DMS153 (cell line): ENCODE measurements at regions not wholly inside any gene's neighbourhood (a gene's known extent, or its start where the extent isn't known, plus 50 kb on each side); places are given as distances from the start of the nearest gene placed in this dataset.
A peak's percentile ranks its signal among the peaks of the same experiment; 100 is the strongest.

Source experiments
- DNase-seq: peaks from one replicate; lab custom pipeline; 2025; lab: John Stamatoyannopoulos, UW

DNA sequence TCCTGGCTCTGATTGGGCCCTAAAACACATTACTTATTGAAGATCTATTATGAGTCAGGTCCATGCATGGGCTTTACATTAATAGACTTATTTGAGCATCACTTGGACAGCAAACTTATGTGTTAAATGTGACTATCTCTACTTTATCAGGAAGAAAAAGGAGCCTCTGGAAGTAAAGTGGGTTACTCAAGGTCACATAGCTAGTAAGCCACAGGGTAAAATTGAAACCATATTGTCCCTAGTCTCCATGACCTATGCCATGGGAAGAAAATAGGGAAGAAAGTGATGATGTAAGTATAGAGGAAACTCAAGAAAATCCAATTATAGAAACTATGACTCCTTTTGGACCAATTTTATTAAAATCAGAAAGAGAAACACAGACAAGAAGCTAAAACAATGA is 555.3 kb downstream of the NUF2 start:
- DNase-seq, result no peak

DNA sequence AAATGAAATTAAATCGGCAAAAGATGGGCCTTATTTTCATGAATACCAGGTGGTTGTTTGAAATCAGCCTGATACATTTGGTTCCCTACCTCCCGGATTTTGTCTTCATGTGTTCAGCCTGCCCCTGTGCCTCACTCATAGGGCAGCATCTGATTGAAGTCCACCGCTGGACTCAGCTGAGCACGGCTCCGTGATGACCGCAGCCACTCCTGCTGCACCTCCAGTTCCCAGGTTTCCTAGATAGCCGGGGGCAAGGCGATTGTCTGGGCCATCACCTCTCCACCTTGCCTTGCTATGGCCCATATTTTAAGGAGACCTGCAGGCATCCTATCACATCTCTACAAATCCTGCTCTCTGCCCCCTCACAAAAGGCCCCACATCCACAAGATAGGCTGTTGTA is 563.8 kb downstream of the NUF2 start:
- no peak for DNase-seq

DNA sequence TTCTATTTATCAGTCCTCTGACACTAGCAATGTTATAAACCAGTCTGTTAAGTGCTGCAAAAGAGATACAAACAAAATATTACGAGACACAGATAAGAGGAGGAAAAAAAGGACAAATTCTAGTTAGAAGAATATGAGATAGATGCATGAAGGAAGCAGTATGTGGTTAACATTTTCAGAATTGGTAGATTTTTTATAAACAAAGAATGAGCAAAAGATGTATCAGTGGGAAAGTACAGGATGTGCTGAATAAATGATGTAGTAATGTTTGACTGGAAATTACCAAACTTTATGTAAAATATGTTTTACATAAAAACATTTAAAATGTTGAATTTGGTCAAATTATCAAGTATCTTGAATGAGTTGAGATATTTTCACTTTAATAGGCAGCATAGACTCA is 574.2 kb downstream of the NUF2 start:
- no peak for DNase-seq

DNA sequence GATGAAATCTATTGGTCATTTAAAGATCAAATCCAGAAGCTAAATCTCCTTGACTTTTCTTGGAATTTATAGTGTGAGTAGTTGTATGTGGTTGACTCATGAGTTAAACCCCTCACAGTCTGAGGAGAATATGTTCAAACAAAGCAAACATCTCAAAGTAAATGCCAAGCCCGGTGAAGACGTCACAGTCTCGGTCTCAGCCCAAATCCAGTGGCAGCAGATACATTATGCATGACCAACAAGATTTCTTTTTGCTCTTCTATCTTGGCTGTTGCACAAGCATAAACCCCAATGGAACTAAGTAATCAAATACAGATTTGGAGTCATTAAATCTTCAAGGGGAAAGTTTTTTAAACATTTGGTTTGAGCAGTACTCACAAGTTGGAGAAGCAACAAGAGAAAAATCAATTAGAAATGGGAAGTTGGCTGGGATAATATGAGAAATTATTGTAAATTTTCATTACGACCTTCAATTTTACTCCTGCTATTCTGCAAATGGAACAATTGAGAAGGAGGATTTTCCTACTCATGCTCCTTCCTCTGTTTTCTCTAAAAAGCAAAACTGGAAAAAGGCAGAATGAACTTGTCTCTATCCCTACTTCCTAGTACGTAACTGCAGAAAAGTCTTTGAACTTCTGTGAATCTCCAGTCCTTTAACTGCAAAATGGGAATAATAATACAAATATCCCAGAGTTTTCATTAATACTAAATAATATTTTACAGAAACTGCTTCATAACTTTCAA is 575.8 kb downstream of the NUF2 start:
- no peak for DNase-seq

- DNase-seq, result no peak
Observed at GRCh38 chr1:163906283-163906682, 584.5 kb downstream of the NUF2 start.

DNA sequence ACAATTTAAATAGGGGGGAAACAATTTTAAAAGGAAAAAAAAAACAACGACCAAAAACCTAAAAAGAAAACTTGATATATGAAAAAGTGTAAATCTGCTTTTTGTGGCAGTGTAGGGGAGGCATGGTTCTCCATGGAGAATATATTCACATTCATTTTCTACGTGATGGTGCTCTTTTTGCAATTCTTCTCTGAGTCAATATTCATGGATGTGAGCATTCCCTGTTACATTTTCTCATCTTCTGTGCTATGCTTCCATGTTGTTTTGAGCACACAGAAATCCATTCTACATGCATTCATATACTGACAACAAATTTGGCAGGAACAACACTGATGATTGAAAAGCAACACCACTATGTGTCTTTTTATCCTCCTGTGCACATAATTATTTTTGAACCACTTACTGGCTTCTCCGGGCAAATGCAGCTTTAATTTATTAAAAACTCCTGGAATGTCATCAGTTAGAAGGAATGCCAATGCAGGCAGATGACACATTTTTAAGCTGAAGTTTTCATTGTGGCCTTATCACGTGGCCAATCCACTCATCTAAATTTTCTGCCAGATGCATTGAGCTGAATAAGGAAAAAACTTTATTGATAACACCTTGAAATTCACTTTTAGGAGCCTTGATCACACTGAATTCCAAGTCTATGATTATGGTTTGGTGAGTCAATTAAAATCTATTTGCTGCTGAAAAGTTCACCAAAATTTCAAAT is 590.6 kb downstream of the NUF2 start:
- DNase-seq, result no peak

GRCh38 chr1:163914785-163915413 is 593.1 kb downstream of the NUF2 start:
- DNase-seq, result no peak

DNA sequence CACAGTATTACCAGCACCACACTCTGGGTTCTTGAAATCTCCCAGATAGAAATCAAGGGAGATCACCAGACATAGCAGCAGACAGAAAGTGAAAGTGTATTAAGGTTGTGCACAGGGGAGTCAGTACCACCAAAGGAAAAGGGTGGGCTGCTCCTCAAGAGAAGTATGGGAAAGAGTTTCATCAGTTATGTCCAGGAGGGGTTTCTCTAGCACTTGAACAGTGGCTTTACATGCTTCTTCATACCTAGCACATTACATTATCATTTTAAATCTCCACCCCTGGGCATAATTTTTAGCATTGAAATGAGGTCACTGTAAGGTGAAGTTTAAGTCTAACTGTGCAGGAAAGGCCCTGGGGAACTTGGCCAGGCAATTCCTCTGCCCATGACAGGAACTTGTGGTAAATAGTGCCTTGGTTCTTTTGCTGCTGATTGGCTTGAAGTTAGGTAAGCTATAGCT is 601.0 kb downstream of the NUF2 start:
- no peak for DNase-seq

GRCh38 chr1:163924041-163924440 is 602.3 kb downstream of the NUF2 start:
- DNase-seq, result no peak

GRCh38 chr1:163927493-163927892 is 605.7 kb downstream of the NUF2 start:
- DNase-seq, result no peak

DNA sequence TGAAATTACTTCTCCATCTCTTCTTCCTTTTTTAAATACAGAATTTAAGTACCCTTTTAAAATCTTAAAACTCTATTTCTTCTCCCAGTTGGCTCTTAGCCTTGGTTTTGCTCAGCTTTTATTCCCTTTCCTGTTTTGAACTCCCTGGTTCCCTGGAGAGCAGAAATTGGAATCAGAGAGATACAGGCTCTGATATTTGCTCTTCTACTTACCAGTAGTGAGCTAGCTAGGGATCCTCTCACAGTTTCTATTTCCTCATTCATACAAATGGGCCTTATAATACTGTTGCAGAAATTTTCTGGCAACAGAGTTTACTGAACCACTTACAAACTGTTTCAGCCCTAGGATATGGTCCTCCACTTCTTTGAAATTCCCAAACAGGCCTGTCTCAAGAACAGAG is 606.3 kb downstream of the NUF2 start:
- DNase-seq, result peak; percentile 96

DNA sequence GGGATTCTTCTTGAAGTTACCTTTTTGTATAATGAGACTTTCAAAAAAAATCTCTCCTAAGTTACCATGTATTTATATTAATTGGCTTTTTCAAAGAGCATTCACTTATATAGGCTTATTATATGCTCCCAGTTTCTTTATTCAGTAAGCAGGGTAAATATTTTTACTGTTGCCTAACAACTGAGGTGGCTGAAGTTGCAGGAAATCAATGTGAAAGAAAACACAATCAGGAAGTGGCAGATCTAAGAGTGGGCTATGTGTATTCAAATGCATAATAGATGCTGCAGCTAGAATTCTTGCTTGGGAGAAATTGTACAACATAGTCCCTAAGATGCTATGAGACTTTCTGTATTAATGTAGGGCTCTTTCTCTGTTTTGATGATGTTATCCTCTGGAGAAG is 606.9 kb downstream of the NUF2 start:
- peak; percentile 98 for DNase-seq

DNA sequence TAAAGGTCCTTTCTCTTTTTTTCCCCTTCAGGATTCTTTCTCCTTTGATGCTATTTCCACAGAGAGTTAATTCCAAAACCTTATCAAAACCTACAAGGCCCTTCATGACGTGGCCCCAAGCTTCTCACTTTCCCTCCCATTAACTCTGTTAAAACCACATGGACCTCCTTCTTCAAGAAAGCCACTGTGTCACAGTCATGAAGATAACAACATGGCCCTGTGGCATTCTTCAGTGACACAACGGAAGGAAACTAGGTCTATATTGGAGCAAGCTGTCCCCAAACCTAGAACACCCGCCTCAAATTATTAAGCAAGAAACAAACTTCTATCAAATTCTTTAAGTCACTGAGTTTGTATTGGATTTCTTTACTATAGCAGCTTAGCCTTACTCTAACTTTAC is 611.1 kb downstream of the NUF2 start:
- DNase-seq, result no peak

DNA sequence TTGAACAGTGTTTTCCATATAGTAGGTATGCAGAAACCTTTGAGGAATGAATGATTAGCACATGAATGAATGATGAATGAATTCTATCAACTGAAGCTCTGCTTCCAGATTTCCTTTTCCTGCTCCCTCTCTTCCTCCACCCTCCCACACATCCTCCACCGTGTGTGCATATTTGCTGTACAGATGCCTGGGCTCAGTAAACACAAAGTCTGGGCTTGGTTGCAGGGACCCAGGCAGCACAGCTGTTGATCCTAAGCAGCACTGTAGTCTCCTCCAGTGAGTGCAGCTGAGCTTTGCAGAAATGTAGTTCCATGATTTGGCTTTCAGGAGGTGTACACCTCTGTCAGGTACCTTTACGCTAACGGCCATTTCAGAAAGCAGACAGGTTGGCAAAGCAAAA is 611.7 kb downstream of the NUF2 start:
- peak; percentile 66 for DNase-seq

GRCh38 chr1:163935738-163936374 is 614.1 kb downstream of the NUF2 start:
- no peak for DNase-seq

DNA sequence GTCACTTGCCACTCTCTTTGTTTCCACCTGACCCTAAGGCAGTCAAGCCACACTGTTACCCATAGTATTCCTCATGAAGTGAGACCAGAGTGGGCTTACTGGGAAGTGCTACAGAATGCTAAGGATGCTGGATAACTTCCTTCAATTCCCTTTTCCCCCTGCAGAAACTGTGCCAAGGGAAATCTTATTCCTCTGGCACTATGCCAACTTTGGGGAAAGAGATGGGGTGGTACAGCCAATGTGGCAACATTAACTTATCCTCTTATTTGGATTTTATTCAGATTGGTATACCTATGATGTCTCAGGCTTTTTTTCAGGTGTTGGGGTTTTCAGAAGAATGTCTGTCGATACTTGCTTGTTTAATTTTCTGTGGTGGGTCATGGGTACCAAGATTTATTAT is 599.4 kb upstream of the PBX1 start:
- no peak for DNase-seq

DNA sequence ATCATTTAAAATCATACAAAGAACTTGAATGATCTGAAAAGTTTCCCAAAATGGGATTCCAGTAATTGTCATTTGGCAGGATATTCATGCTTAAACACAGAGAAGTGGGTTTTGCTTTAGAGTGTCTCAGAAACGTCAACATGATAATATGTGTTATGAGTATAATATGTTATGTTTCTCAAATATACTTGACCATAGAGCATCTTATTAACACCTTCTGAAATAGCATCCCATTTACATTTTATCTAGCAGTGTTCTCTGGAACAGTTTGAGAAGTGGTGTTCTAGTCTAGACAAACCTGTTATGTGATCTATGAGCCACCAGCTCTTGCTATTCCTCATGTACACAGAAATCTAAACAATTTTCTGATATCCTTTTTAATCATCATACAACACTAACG is 588.8 kb upstream of the PBX1 start:
- no peak for DNase-seq

DNA sequence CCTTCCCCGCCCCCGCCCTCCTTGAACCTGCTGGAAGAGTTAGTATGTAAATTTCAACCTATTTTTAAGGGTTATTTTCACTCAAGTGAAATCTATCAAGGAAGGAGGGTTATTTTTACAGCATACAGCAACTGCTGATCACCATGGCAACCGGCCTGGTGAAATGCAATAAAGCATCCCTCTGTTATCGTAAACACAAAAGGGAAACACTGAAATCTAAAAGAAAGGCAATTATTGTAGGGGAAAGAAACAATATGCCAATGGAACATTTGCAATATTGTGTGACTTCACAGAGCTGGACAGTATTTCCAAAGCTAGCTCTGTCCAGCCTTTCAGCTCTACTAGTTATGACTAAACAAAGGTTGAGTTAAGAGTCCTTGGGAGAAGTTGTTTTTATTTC is 588.3 kb upstream of the PBX1 start:
- DNase-seq, result peak; percentile 26

DNA sequence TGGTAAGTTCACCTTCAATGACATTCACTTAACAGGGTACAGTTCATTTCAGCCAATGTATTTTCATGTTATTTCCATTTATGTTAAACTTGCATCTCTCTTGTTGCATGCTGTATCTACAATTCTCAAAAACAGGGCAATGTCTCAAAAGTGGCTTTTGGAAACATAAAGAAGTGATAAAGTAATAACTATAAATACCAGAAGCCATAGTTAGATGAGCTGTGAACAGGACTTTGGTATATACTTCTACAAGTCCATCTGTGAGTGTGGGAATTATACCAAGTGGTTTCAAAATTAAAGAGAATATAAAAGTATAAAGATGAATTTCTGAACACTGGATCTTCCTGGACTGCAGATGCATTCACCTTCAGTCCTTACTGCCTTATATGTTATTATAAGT is 585.4 kb upstream of the PBX1 start:
- DNase-seq, result no peak

DNA sequence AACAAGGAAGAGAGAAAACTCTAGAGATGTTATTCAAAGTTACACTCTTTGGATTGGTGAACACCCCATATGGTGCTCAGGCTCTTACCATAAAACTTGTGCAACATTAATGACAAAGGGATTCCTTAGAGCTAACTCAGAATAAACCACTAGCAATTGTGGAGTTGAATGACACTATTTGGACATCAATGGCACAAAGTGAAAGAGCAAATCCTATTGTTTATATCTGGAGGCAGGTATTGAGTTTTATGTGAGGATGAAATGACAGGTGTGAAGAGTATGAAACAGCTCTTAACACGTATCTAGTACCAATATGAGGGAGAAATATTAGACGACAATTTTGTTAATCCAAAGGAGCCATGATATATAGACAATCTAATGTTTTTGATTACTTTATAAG is 584.9 kb upstream of the PBX1 start:
- no peak for DNase-seq

GRCh38 chr1:163980394-163980793 is 578.6 kb upstream of the PBX1 start:
- peak; percentile 99 for DNase-seq

- peak; percentile 93 for DNase-seq
Observed at GRCh38 chr1:163981500-163982030, 577.4 kb upstream of the PBX1 start.
